Smooth muscle cell (in vitro differentiated cells): ENCODE measurements at regions not wholly inside any gene's neighbourhood (a gene's known extent, or its start where the extent isn't known, plus 50 kb on each side); places are given as distances from the start of the nearest gene placed in this dataset.

ENCODE experiments used
- DNase-seq: peaks from one replicate; lab custom pipeline; 2025; ENCODE audit not compliant: unreplicated experiment; lab: John Stamatoyannopoulos, UW
- H2AFZ ChIP-seq: fragments of 200-600 bp; sonication (generic); 2 replicates; pipeline ENCODE4 v1.6.0; 2016; ENCODE audit warnings: antibody characterized with exemption, low read depth, mild to moderate bottlenecking
- H3F3A ChIP-seq: fragments of 200-600 bp; sonication (generic); 2 replicates; pipeline ENCODE4 v1.6.0; 2017; ENCODE audit warnings: antibody characterized with exemption, low read depth
- H3K27ac ChIP-seq: fragments of 200-600 bp; sonication (generic); 2 replicates; pipeline ENCODE4 v1.5.1; 2016; ENCODE audit warnings: low read depth, mild to moderate bottlenecking
- H3K27me3 ChIP-seq: fragments of 200-600 bp; sonication (generic); 2 replicates; pipeline ENCODE4 v1.6.1; 2016; ENCODE audit warnings: low read depth, mild to moderate bottlenecking
- H3K36me3 ChIP-seq: fragments of 200-600 bp; sonication (generic); 2 replicates; pipeline ENCODE4 v1.5.1; 2016; ENCODE audit warnings: low read depth
- H3K4me1 ChIP-seq: fragments of 200-600 bp; sonication (generic); 2 replicates; pipeline ENCODE4 v1.5.1; 2016; ENCODE audit warnings: low read depth
- H3K4me2 ChIP-seq: fragments of 200-600 bp; sonication (generic); 2 replicates; pipeline ENCODE4 v1.6.0; 2016; ENCODE audit warnings: mild to moderate bottlenecking
- H3K4me3 ChIP-seq: fragments of 200-600 bp; sonication (generic); 2 replicates; pipeline ENCODE4 v1.5.1; 2016; ENCODE audit warnings: mild to moderate bottlenecking
- H3K79me2 ChIP-seq: fragments of 200-600 bp; sonication (generic); 2 replicates; pipeline ENCODE4 v1.6.0; 2016; ENCODE audit warnings: low read depth, mild to moderate bottlenecking
- H3K9ac ChIP-seq: fragments of 200-600 bp; sonication (generic); 2 replicates; pipeline ENCODE4 v1.6.0; 2016; ENCODE audit warnings: low read depth
- H3K9me3 ChIP-seq: fragments of 200-600 bp; sonication (generic); replicated peaks from 2 replicates; pipeline ENCODE4 v1.5.1; 2016; ENCODE audit warnings: low read depth
- H4K20me1 ChIP-seq: fragments of 200-600 bp; sonication (generic); 2 replicates; pipeline ENCODE4 v1.6.0; 2016; ENCODE audit warnings: low read depth
- WGBS: methylation state at CpG from one replicate; pipeline ENCODE4 v1.1.7; 2016; ENCODE audit warnings: low lambda C conversion rate; 5-methylcytosine and 5-hydroxymethylcytosine counted together
- TF ChIP-seq, protein P1 (sequence below): fragments of 200-600 bp; sonication (generic); IDR thresholded peaks from 2 replicates; pipeline ENCODE4 v1.5.1; 2017; ENCODE audit warnings: borderline replicate concordance, mild to moderate bottlenecking, antibody characterized with exemption; ENCODE audit not compliant: insufficient read depth, poor library complexity, severe bottlenecking

GRCh38 chr6:74277777-74278186 lies 581.8 kb downstream of the CD109 start:
- no peak overlapping the region for H3K4me3 ChIP-seq
- no peak overlapping the region for H2AFZ ChIP-seq
- no peak overlapping the region for H3K4me2 ChIP-seq
- no peaks in the 10 kb centered on the region for H3F3A ChIP-seq
- 74% methylated on average over 6 of the region's 6 CpGs for WGBS
- no peaks in the 10 kb centered on the region for H3K9me3 ChIP-seq
- TF ChIP-seq, protein P1, sequence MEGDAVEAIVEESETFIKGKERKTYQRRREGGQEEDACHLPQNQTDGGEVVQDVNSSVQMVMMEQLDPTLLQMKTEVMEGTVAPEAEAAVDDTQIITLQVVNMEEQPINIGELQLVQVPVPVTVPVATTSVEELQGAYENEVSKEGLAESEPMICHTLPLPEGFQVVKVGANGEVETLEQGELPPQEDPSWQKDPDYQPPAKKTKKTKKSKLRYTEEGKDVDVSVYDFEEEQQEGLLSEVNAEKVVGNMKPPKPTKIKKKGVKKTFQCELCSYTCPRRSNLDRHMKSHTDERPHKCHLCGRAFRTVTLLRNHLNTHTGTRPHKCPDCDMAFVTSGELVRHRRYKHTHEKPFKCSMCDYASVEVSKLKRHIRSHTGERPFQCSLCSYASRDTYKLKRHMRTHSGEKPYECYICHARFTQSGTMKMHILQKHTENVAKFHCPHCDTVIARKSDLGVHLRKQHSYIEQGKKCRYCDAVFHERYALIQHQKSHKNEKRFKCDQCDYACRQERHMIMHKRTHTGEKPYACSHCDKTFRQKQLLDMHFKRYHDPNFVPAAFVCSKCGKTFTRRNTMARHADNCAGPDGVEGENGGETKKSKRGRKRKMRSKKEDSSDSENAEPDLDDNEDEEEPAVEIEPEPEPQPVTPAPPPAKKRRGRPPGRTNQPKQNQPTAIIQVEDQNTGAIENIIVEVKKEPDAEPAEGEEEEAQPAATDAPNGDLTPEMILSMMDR, result no peak
- H3K79me2 ChIP-seq, result no peaks in the 10 kb centered on the region
- no peak overlapping the region for H3K9ac ChIP-seq
- no peaks in the 10 kb centered on the region for H3K27me3 ChIP-seq
- no peak for DNase-seq
- H3K4me1 ChIP-seq, result no peaks in the 10 kb centered on the region
- no peaks in the 10 kb centered on the region for H3K36me3 ChIP-seq
- H3K27ac ChIP-seq, result no peak overlapping the region
- no peaks in the 10 kb centered on the region for H4K20me1 ChIP-seq

- Histone ChIP-seq H3K9me3 (no peaks in the 10 kb centered on the region), H4K20me1 (no peaks in the 10 kb centered on the region), H3K4me3 (no peak overlapping the region), H3K27ac (no peak overlapping the region), H3K4me1 (peaks cover 5% of the 10 kb centered on the region), H3K4me2 (no peak overlapping the region), H3K27me3 (no peaks in the 10 kb centered on the region), H2AFZ (no peak overlapping the region), H3K36me3 (no peaks in the 10 kb centered on the region), H3K79me2 (no peaks in the 10 kb centered on the region), H3F3A (no peaks in the 10 kb centered on the region), H3K9ac (no peak overlapping the region)
- DNase-seq, result no peak
- TF ChIP-seq, protein P1, result no peak
Observed at GRCh38 chr6:74273541-74273940, 577.5 kb downstream of the CD109 start.

DNA sequence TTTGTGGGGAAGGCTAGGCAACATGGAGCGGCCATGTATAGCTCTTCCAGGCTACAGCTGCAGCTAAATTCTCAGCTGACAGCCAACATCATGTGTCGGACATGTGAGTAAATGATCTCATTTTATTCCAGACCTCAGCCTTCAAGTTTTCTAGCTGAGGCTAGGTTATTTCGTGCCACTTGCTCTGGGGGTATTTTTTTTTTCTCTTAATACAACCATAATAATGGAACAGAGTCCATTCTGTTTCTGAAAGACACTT lies 573.5 kb downstream of the CD109 start:
- Histone ChIP-seq H3K4me3 (no peak overlapping the region), H2AFZ (no peak overlapping the region), H3K79me2 (no peaks in the 10 kb centered on the region), H3K9me3 (no peaks in the 10 kb centered on the region), H4K20me1 (no peaks in the 10 kb centered on the region), H3K9ac (no peak overlapping the region), H3K4me1 (peaks cover 6% of the 10 kb centered on the region), H3K27me3 (no peaks in the 10 kb centered on the region), H3K36me3 (no peaks in the 10 kb centered on the region), H3K27ac (no peak overlapping the region), H3K4me2 (no peak overlapping the region), H3F3A (no peaks in the 10 kb centered on the region)
- WGBS, result 79% methylated on average over 3 of the region's 3 CpGs
- TF ChIP-seq, protein P1, result no peak
- no peak for DNase-seq

DNA sequence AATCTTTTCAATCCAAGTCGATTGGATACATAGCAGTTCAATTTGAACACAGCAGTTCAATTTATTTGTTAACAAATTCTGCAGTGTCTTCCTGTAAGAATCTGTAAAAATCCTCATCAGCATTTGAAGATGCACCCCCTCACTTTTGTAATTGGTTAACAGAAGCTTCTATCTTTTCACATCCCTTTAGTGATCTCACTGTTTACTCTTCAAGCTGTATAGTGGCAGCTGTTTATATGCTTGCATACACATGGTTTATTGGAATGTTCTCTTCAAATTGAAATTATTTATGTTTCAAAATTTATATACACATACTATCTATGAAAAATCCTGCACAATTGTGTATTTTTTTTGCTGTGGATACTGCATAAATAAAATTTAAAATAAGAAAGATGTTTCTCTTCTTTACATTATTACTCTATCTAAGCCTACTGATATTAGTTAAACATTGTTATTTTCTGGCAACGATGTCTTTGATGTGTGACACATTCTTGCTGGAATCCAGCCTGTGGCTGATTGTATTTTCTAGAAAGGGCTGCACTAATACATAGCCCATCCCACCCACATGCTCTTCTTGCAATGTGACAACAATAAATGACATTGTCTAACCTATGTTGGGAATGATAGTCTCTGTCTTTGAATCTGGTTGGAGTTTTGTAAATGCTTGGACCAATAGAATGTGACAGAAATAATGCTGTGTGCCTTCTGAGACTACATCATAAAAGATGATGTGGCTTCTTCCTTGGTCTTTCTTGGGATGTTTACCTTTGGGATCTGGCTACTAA lies 573.0 kb downstream of the CD109 start:
- Histone ChIP-seq H2AFZ (no peak overlapping the region), H3K27ac (no peak overlapping the region)
- TF ChIP-seq, protein P1, result no peak

More for the DNA sequence above, 573.0 kb downstream of the CD109 start:
- no peaks in the 10 kb centered on the region for H4K20me1 ChIP-seq
- H3F3A ChIP-seq, result no peaks in the 10 kb centered on the region
- peak overlapping the region; percentile 8 for H3K4me2 ChIP-seq
- no peak overlapping the region for H3K4me3 ChIP-seq
- H3K36me3 ChIP-seq, result no peaks in the 10 kb centered on the region
- WGBS, result 47% methylated on average over 2 of the region's 2 CpGs
- H3K4me1 ChIP-seq, result peaks cover 6% of the 10 kb centered on the region
- DNase-seq, result no peak
- H3K79me2 ChIP-seq, result no peaks in the 10 kb centered on the region
- H3K27me3 ChIP-seq, result no peaks in the 10 kb centered on the region
- no peak overlapping the region for H3K9ac ChIP-seq
- no peaks in the 10 kb centered on the region for H3K9me3 ChIP-seq
